HG03103 (cell line): ENCODE measurements at regions not wholly inside any gene's neighbourhood (a gene's known extent, or its start where the extent isn't known, plus 50 kb on each side); places are given as distances from the start of the nearest gene placed in this dataset.

Experiments used
- ATAC-seq: cut with Tn5 transposase; IDR thresholded peaks from one replicate; pipeline ENCODE4 v1.9.1; 2021; ENCODE audit warnings: low read depth; ENCODE audit not compliant: unreplicated experiment

DNA sequence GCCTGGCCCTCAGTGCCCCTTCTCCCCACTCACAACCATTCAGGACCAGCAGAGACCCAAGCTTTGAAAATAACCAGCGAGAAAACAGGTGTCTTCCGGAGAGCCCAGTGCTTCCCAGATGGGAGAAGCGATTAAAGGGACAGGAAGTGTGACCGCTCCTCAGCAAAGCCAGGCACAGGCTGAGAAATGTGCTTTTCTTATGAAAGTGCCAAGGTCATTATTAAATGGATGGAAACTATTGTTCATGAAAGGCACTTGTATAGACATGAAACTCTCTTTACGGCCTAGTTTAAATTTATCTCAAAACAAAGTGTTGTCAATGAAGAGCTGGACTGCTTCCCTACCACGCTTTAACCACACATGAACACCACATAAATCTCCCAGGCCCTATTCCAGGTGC is 210.4 kb downstream of the SPTSSA start:
- no peak for ATAC-seq

DNA sequence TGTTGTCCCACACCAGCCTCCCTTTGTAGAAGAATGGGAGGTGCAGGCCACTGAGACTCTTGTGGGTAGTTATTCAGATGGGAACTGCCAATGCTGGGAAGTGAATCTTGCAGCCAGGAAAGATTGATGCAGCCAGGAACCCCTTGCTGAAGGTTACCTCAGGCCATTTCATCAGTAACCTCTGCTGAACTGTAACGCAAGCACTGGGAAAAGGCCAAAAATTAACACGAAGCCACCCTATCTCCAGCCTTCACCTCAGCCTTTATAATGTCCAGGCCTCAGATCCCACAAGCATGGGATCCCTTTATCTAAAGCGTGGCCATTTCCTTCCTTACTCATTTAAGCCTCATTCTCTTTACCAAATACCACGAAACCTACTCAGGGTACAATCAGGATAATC is 211.1 kb downstream of the SPTSSA start:
- no peak for ATAC-seq

DNA sequence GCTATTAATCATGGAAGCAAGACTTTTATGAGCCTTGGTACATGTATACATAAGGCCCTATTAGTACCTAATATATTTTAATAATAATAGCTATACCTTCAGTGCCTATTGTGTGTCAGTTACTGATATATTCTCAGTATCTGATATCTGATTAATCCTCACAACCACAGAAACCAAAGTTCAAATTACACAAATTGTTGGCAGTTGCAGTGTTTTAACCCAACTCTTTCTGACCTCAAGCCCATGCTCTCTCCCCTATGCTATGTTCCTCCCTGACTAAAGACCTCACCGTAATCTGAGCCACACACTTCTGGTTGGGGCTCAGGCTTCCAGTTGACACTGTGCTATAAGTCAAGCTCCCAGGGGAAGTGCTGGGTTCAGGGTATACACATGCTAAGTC is 214.4 kb downstream of the SPTSSA start:
- ATAC-seq, result no peak

GRCh38 chr14:34246206-34246605 is 215.8 kb downstream of the SPTSSA start:
- ATAC-seq, result no peak

GRCh38 chr14:34243401-34243800 is 218.6 kb downstream of the SPTSSA start:
- ATAC-seq, result no peak

DNA sequence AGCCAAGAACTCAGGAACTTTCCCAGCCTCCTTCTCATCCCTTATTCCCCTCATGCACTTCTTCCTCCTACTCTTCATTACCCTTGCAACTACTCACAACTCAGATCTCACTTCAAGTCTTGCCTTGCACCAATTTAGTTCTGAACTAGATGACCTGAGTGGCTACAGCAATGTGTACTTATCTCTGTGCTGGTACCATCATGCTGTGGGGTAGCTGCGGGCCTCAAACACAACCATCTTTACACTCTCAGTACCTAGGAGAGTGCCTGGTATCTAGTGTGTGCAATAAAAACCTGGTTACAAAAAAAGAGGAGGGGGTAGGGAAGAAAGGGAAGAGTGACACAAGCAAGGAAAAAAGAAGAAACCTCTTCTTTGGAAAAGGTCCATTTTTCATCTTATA is 219.0 kb downstream of the SPTSSA start:
- no peak for ATAC-seq

DNA sequence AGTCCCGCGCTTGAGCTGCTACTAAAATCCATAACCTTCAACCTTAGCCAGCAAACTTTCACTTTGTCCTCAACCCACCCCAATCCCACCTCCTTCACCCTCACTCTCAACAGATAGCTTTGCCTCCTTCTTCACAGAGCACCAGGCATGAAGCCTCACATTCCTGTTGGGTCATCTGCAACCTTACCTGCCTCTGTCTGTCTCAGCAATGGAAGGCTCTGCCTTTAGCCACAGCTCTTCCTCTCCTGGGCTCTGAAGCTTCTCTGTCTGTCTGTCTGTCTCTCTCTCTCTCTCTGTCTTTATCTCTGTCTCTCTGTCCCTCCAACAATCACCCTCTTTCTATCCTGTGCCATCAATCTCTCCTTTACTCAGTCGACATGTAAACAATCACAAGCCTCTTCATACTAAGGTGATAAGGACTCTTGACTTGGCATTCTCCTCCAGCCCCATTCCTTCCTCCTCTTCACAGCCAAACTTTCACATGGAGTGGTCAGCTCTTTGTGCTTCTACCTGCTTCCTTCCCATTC is 220.8 kb downstream of the SPTSSA start:
- no peak for ATAC-seq

GRCh38 chr14:34238610-34239009 is 223.4 kb downstream of the SPTSSA start:
- ATAC-seq, result no peak

- ATAC-seq, result no peak
Observed at GRCh38 chr14:34237677-34238076, 224.4 kb downstream of the SPTSSA start.

GRCh38 chr14:34237081-34237480 is 225.0 kb downstream of the SPTSSA start:
- no peak for ATAC-seq

DNA sequence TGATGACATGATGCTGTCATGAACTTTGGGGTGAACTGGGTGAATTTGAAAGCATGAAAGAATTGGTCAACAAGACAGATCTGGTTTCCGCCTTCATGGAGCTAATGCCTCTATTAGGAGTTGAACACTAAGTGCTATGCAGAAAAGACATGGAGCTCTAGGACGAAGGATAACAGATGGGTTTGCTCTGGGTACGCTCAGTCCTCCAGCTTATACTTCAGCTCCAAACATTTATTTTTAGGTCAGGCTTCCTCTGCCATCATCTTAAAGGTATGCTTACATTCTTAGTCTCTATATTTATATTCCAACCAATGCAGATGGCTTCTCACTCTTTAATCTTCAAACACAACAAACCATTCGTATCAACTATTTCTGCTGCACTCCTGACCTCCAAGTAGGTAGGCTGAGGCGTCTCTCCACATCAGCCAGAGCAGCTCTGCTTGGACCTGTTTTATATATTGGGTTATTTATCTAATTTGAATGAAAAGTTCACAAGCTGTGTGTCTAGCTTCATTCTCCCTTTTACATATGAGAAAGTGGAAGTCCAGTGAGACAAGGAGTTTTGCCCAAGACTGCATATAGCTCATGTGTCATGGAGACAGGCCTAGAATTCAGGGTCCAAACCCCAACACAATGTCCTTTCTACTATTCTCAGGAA is 226.3 kb downstream of the SPTSSA start:
- no peak for ATAC-seq

DNA sequence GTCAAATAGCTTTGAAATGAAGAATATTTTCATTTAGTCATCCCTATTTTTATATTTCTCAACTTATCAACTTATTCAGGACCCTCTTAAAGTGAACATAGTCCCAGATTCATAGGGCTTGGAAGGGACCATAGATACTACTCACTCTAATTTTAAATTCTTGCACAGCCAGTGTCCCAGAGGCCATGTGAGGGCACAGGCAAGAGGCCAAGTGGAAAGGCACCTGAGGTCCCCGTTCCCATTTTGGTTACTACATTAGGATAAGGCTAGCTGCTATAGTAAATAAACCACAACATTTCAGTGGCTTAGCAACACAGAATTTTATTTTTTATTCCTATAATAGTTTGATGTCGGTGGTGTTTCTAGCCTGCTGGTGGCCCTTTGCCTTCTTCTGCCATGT is 227.8 kb downstream of the SPTSSA start:
- ATAC-seq, result no peak

DNA sequence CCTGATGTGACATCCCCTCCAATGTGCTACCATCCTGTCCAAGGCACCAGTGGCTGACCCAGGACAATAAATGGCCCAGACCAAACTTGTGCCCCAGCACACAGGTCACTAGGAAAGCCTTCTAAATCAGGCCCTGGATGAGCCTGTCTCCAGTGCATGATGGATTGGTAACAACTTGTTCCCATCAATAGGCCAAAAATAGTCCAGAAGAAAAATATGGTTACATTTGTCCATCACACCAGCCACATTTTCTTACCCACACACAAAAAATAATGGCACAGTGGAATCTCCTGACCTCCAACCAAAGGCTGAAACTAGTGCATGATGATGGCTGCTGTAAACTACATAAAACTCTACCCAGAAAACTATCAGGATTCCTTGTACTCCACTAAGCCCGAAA is 228.4 kb downstream of the SPTSSA start:
- no peak for ATAC-seq

DNA sequence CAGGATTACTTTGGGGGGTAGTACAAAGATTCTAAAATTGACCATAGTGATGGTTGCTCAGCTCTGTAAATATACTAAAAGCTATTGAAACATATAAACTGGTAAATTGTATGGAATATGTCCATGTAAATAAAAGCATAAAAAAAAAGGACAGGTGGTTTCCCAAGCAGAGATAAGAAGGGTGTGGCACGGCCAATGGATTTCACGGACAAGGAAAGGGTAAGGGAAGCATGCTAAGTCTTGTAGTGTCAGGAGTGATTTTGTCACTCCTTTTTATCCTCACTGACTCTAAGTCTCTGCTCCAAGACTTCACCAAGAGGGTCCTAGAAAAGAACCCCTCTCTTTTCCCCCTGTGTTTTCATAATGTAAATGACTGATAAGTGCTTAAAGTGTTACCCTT is 229.2 kb downstream of the SPTSSA start:
- ATAC-seq, result no peak

- ATAC-seq, result no peak
Observed at GRCh38 chr14:34231626-34232025, 230.4 kb downstream of the SPTSSA start.

GRCh38 chr14:34229140-34229539 is 232.9 kb downstream of the SPTSSA start:
- ATAC-seq, result no peak

- ATAC-seq, result no peak
Observed at GRCh38 chr14:34228650-34228976, 233.4 kb downstream of the SPTSSA start.

DNA sequence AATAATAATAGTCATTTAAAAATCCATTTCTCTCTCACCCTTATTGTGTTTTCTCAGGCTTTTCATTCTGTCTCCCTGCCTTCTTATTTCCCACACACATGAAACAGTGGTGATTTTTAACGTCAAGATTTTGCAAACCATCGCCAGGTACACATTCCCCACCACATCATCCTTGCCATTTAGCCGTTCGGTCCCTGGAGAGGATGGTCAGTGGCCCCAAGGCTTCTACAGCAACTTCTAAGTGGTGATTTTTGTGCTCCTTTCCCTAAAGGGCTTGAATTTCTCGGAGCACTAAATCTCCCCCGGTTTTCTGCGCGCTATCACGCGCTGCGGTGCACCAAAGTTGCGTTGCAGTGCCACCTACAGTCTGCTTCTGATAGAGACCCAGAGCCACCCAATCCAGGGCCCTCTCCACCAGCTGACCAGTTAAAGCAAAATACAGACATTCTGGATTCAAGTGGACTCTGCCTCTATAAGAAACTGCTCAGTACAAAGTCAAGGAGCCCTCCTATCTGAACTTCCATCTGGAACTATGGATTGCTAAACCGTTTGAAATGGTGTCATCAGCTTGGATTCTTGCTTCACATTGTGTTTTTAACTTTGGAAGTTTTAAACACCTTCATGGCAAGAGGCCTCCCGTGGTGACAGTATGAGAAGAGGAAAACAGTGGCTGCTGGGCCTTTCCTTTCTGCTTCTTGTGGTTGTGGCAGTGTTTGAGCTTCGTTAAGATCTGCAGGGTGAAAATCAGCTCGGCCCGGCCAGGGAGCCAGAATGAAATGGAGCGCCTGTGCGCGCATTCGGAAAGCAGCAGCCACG is 234.0 kb downstream of the SPTSSA start:
- ATAC-seq, result peak; percentile 89

DNA sequence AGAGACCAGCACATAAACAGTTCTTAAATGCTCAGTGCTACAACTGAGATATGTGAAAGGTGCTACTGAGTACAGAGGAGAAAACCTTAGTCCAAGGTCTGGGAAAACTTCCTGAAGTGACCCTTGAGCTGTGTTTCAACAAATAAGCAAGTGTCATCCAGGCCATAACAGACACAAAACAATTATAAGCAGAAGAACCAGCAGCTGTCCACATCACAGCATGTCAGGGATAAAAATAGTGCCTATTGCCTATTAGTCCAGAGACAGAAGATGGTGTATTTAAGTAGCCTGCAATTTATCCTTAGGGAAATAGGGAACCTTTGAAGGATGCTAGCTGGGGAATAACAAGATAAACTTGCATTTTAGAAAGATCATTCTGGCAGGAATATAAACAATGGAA is 237.8 kb downstream of the SPTSSA start:
- ATAC-seq, result no peak

DNA sequence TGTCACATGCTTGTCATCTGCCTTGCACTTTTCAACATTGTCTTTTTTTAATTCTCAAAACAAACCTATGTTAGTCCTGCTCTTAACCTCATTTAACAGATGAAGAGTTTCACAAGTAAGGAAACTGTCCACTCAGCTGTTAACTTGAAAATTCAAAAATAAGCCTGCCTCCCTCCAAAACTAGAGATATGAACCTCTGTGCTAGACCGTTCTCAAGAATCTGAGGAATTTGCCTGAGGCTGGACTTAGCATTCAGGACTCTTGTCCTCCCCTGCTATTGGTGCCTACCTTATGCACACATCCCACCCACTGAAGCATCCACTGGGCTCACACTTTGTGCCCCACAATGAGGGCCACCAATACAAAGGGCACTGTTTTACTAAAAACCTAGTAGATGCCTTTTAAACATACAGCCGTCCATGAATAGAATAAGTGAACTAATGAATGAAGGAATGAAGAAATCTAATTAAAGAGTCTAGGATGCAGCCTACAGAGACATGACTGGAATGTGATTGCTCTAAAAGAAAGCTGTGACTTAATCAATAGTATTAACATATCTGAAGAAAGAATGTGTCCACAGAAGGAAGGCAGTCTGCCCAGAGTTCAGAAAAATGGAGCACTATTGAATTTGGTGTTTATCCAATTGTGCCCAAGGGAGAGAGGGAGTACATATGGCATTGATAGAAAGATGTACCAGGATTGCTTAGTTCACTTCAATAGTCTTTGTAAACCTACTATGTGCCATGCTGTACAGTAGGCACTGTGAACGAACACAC is 238.5 kb downstream of the SPTSSA start:
- no peak for ATAC-seq

DNA sequence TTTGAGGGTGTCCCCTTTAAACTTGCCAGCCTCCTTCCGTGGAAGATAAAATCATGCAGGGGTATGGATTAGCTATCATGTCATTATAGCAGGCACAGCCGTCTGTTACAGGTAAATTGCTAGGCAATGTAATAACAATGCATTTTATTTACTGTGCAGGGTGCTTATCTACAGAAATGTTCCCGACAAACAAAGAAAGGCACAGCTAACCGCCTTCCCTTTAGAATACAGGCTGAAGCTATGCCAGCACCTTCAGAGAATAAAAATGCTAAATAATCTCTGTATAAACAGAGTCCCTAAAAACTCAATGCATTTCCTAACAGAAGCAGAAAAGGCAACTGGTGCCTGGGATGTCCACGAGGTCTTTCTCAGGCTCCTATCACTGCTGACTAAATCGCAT is 239.2 kb downstream of the SPTSSA start:
- no peak for ATAC-seq
